ENCODE measurements at regions not wholly inside any gene's neighbourhood (a gene's known extent, or its start where the extent isn't known, plus 50 kb on each side); places are given as distances from the start of the nearest gene placed in this dataset.

DNA sequence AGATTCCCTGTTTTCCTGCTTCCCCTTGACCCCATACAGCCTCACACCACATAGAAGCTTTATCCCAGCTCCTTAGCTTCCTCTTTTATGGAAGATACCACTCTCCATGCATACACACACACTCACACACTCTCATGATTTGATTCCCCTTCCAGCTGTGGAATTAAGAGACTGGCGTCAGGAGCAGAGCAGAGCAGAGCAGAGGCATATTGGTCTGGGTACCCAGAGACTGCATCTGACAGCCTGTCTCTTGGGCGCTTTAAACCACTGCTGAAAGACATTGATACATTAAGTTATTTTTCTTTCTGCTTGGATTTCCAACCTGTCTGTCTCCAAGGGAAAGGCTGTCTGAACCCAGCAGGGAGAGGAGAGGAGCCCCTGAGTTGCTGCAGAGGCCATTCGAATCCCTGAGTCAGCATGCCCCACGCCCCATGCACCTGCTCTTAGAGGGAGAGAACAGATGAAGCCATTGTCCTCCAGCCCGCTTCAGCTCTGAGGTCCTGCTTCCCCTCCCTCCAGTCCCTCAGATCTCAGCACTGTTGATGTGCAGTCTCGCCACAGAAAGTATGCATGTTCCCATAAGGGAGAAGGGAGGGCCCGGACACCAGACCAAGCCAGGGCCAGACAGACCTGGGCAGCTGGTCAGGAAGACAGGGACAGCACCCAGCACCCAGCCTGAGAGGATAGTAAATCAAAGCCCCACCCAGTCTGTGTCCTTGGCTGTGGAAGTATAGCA lies 66.7 kb upstream of the GJB5 start:
- Histone ChIP-seq H3K27me3 (ENCODE audit: insufficient read depth, low read length) (peaks cover 76% of the 10 kb centered on the region), H3K9me2 (ENCODE audit: insufficient read depth) (no peaks in the 10 kb centered on the region), H3K4me3 (replicated peaks in 1 of 2; ENCODE audit: low read depth in 1 of 2, low read length in 2 of 2) (no peak overlapping the region), H3K36me3 (ENCODE audit: control insufficient read depth in 1 of 2, insufficient read depth in 2 of 2, low read length in 2 of 2) (no peaks in the 10 kb centered on the region), H3K9me3 (ENCODE audit: control insufficient read depth in 1 of 2, insufficient read depth in 1 of 2, low read depth in 1 of 2, low read length in 2 of 2) (no peaks in the 10 kb centered on the region), H3K9ac (ENCODE audit: low read length) (no peak overlapping the region), H2AFZ (ENCODE audit: low read depth, low read length, poor library complexity, severe bottlenecking) (no peak overlapping the region), H3K27ac (ENCODE audit: low read depth, low read length) (no peak overlapping the region), H4K20me1 (ENCODE audit: insufficient read depth) (no peaks in the 10 kb centered on the region), H3K4me2 (ENCODE audit: low read length) (no peak overlapping the region), H3K79me2 (ENCODE audit: insufficient read depth, low read length) (no peaks in the 10 kb centered on the region), H3K4me1 (ENCODE audit: control insufficient read depth in 1 of 2, insufficient read depth in 2 of 2, low read length in 2 of 2) (no peaks in the 10 kb centered on the region)
- POLR2A ChIA-PET, result no interaction called here
- no peak for ATAC-seq
- no peak for DNase-seq (ENCODE audit: low read depth, low spot score)
- BruUV-seq (replicated peaks), result no TSS peak
- intact Hi-C loops (cut with micrococcal nuclease), result no loop called here
- no peak for TF ChIP-seq ZNF274 (IDR thresholded peaks at IDR 0.05; ENCODE audit: low read depth, low read length)
- TF ChIP-seq RAD21 (IDR thresholded peaks at IDR 0.05; ENCODE audit: low read depth), result no peak
- TF ChIP-seq EZH2 (IDR thresholded peaks at IDR 0.05), result no peak
- no peak for TF ChIP-seq POLR2A (IDR thresholded peaks at IDR 0.05; ENCODE audit: borderline replicate concordance, extremely low read depth, insufficient read depth, insufficient read length)
- no peak for TF ChIP-seq TCF7L2 (IDR thresholded peaks at IDR 0.05; ENCODE audit: borderline replicate concordance, extremely low read depth, insufficient read depth, insufficient read length)
- TF ChIP-seq, protein P1, sequence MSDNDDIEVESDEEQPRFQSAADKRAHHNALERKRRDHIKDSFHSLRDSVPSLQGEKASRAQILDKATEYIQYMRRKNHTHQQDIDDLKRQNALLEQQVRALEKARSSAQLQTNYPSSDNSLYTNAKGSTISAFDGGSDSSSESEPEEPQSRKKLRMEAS (IDR thresholded peaks at IDR 0.05), result no peak
- no peak for TF ChIP-seq CEBPB (IDR thresholded peaks at IDR 0.05; ENCODE audit: low read depth)
- TF ChIP-seq YY1 (IDR thresholded peaks at IDR 0.05; ENCODE audit: extremely low read depth, insufficient replicate concordance, low read depth, low read length), result no peak
- TF ChIP-seq EZH2phosphoT487 (IDR thresholded peaks at IDR 0.05; ENCODE audit: borderline replicate concordance), result no peak
- TF ChIP-seq, protein P2, sequence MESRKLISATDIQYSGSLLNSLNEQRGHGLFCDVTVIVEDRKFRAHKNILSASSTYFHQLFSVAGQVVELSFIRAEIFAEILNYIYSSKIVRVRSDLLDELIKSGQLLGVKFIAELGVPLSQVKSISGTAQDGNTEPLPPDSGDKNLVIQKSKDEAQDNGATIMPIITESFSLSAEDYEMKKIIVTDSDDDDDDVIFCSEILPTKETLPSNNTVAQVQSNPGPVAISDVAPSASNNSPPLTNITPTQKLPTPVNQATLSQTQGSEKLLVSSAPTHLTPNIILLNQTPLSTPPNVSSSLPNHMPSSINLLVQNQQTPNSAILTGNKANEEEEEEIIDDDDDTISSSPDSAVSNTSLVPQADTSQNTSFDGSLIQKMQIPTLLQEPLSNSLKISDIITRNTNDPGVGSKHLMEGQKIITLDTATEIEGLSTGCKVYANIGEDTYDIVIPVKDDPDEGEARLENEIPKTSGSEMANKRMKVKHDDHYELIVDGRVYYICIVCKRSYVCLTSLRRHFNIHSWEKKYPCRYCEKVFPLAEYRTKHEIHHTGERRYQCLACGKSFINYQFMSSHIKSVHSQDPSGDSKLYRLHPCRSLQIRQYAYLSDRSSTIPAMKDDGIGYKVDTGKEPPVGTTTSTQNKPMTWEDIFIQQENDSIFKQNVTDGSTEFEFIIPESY (IDR thresholded peaks at IDR 0.05; ENCODE audit: extremely low read depth, insufficient replicate concordance, low read length), result no peak
- no peak for TF ChIP-seq ELF1 (IDR thresholded peaks at IDR 0.05; ENCODE audit: borderline replicate concordance, low read depth)
- TF ChIP-seq, protein P3, sequence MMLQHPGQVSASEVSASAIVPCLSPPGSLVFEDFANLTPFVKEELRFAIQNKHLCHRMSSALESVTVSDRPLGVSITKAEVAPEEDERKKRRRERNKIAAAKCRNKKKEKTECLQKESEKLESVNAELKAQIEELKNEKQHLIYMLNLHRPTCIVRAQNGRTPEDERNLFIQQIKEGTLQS (IDR thresholded peaks at IDR 0.05), result no peak
- TF ChIP-seq SRF (IDR thresholded peaks at IDR 0.05; ENCODE audit: low read depth), result no peak
- no peak for TF ChIP-seq JUND (IDR thresholded peaks at IDR 0.05)
- TF ChIP-seq, protein P4, sequence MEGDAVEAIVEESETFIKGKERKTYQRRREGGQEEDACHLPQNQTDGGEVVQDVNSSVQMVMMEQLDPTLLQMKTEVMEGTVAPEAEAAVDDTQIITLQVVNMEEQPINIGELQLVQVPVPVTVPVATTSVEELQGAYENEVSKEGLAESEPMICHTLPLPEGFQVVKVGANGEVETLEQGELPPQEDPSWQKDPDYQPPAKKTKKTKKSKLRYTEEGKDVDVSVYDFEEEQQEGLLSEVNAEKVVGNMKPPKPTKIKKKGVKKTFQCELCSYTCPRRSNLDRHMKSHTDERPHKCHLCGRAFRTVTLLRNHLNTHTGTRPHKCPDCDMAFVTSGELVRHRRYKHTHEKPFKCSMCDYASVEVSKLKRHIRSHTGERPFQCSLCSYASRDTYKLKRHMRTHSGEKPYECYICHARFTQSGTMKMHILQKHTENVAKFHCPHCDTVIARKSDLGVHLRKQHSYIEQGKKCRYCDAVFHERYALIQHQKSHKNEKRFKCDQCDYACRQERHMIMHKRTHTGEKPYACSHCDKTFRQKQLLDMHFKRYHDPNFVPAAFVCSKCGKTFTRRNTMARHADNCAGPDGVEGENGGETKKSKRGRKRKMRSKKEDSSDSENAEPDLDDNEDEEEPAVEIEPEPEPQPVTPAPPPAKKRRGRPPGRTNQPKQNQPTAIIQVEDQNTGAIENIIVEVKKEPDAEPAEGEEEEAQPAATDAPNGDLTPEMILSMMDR (IDR thresholded peaks at IDR 0.05 in 2 of 3, conservative IDR thresholded peaks at IDR 0.05 in 1 of 3; ENCODE audit: borderline replicate concordance in 1 of 3, insufficient read depth in 1 of 3, low read depth in 2 of 3, low read length in 2 of 3), result no peak
- TF ChIP-seq CBX3 (IDR thresholded peaks at IDR 0.05; ENCODE audit: low read depth), result no peak
- no peak for TF ChIP-seq SP1 (IDR thresholded peaks at IDR 0.05; ENCODE audit: low read depth)
- no peak for TF ChIP-seq ZFX (IDR thresholded peaks at IDR 0.05)
- TF ChIP-seq SIN3A (IDR thresholded peaks at IDR 0.05; ENCODE audit: low read depth), result no peak
- TF ChIP-seq EGR1 (IDR thresholded peaks at IDR 0.05; ENCODE audit: low read depth), result no peak
- RAD21 ChIA-PET (ENCODE audit: low non-redundant PET in 1 of 2, low total read pairs in 2 of 2, uncharacterized antibody in 2 of 2, unreplicated experiment in 2 of 2), result no interaction called here
- CTCF ChIA-PET, result no interaction called here

Data from HCT116 (cell line).